ENCODE measurements at regions not wholly inside any gene's neighbourhood (a gene's known extent, or its start where the extent isn't known, plus 50 kb on each side); places are given as distances from the start of the nearest gene placed in this dataset.
"Not testable (repeated sequence)": the region's sequence is repeated elsewhere in the genome, so short reads cannot be mapped to it uniquely, and the experiment has no call there.

DNA sequence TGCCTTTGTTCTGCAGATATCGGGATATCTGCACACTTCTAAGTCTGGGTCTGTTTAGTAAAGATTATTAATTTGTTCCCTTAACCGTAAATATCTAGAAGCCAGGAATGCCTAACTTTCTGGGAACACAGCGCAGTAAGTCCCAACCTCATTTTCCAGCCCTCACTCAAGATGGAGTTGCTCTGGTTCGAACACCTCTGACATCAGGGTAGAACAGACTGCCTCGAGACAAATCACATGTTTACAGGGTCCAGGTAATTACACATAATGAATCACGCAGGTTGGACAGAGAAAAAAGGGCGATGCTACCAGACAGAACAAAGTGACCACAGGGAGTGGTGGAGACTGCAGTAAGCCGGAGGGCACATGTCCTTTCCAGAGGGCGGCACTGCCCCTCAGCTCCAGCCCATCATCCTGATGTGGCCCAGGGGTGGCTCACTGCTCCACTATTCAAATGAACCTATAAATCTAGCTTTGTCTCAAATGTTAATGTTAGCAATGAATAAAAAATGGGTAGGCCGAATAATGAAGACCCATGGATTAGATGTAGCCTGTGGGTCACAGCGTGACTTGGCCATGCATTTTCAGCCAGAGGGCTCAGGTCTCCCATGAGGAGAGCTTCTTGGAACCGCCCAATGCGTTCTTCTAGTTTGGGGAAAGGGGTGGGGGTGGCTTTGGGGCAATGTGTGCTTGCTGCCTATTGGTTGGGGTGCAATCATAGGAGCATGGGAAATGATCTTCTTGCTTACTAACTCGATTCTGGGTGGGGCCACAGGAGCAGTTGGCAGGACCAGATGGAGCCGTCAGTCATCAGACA is 159.0 kb upstream of the SFSWAP start:
- no peak for DNase-seq (ENCODE audit: low read depth)

DNA sequence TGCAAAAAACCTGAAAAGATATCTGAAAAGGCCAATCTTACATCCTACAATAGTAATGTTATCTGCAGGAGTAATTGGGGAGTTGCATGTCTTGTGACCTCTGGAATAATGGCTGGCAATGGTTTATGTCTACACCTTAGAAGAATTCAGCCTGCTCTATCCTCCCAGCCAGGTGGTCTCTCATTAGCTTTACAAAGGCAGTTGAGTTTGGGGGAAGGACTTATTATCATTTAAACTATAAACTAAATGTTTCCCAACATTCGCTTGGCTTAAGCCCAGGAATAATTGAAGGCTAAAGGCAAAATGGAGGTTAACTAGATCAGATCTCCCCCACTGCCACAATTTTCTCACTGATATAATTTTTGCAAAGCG is 158.4 kb upstream of the SFSWAP start:
- no peak for DNase-seq (ENCODE audit: low read depth)

DNA sequence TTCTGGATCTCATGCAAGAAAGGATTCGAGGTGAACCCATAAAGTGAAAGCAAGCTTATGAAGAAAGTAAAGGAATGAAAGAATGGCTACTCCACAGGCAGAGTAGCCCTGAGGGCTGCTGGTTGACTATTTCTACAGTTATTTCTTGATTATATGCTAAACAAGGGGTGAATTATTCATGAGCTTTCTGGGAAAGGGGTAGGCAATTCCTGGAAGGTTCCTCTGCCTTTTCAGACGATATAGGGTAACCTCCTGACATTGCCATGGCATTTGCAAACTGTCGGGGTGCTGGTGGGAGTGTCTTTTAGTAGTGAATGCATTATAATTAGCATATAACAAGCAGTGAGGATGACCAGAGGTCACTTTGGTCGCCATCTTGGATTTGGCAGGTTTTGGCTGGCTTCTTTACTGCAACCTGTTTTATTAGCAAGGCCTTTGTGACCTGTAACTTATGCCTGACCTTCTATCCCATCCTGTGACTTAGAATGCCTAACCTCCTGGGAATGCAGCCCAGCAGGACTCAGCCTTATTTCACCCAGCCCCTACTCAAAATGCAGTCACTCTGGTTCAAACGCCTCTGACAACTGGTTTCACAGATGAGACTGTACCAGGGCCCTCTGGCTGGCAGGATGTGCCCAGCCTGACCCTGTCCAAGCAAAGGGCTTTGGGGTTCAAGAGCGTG is 157.7 kb upstream of the SFSWAP start:
- no peak for DNase-seq (ENCODE audit: low read depth)

DNA sequence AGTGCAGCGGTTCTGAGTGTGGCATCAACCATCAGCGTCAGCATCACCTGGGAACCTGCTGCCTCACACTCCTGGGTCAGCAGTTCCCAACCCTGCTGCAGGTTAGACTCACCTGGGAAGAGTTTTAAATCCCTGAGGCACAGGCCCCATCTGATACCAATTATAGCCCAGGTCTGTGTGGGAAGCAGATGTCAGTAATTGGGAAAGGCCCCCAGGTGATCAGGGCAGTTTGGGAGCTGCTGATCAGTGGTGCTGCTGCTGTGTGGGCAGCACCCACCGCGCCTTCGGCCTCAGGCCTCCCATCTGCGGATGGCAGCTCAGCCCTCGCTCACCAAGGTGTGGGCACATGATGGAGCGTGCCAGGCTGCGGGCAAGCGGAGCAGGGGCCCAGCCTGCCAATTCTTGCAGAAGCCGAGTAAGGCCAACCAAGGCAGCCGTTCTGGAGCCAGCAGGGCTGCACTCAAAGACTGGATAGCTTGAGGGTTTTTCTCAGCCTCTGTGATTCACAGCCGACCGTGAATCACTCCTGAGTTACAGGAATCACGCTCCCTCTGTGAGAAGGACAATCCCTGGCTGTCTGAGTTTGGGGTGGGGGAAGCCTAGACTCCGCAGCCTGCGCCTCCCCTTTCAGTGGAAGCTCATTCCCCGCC is 155.6 kb upstream of the SFSWAP start:
- DNase-seq (ENCODE audit: low read depth) = no peak

DNA sequence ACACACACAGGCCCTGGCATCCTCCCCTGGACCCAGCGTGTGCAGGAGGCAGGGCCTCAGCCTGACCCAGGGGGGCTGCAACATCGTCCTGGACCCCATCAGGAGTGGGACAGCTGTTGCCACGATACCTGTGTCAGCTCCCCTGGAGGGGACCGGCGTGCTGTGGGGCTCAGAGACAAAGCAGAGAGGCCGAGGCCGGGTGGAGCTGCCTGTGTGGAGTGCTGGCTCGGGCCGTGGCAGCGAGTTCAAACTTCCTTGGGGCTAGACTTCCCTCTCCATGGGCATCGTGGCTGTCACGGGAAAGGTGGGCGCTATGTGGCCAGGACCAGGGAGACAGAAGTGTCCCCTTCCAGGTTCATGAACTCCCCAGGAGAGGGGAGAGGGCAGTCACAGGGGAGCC is 155.0 kb upstream of the SFSWAP start:
- DNase-seq (ENCODE audit: low read depth) = no peak

DNA sequence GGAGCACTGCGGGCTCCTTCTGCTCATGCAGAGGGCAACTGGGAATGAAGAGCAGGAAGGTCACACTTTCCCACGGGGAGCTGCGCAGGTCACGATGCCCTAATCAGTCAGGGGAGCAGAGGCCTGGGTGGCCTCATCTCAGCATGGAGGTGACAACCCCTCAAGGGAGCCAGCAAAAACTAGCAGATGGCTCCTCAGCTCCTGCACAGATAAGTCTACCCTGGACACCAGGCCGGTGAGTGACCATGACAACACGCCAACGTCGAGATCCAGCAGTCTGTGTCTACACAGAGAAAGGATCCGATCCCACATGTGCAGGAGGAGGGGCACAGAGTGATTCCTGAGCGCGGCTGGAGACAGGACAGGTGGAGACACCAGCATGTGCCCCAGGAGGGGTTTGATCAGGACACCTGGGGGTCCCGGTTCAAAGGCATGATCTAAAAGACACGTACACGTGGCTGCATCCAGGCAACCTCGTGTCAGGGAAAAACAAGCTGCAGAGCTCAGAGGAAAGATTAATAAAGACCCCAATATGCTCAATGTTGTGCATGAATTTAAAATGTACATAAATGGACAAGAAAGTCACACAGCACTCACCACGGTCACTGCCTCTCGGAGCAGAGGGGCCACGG is 153.7 kb upstream of the SFSWAP start:
- no peak for DNase-seq (ENCODE audit: low read depth)

DNA sequence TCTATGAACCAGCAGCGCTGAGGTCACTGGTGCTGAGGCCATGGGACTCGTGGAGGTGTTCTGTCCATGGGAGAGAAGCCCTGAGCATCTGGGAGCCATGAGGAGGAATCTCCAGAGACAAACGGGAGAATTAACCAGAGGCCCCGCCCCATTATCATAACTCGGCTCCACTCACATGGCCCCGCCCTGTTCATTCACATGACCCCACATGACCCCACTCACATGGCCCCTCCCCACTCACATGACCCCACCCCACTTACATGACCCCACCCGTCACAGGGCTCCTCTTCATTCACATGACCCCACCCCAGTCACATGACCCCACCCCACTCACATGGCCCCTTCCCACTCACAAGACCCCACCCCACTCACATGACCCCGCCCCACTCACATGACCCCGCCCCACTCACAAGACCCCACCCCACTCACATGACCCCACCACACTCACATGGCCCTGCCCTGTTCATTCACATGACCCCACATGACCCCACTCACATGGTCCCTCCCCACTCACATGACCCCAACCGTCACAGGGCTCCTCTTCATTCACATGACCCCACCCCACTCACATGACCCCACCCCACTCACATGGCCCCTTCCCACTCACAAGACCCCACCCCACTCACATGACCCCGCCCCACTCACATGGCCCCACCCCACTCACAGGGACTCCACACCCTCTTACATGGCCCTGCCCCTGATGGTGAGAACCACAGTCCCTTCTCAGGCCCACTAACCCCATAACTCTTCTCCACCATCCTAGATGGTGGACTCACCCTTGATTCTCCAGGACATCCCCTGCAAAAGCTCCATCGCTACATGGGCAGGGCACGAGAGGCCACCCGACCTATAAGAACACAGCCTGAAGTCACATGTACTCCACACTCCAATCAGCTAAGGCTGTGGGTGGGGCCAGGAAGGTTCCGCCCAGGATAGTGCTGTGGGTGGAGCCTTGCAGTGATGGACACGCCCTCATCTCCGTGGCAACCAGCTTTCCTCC is 151.1 kb upstream of the SFSWAP start:
- DNase-seq (ENCODE audit: low read depth) = no peak

- no peak for DNase-seq (ENCODE audit: low read depth)
Observed at GRCh38 chr12:131561051-131561450, 149.8 kb upstream of the SFSWAP start.

DNA sequence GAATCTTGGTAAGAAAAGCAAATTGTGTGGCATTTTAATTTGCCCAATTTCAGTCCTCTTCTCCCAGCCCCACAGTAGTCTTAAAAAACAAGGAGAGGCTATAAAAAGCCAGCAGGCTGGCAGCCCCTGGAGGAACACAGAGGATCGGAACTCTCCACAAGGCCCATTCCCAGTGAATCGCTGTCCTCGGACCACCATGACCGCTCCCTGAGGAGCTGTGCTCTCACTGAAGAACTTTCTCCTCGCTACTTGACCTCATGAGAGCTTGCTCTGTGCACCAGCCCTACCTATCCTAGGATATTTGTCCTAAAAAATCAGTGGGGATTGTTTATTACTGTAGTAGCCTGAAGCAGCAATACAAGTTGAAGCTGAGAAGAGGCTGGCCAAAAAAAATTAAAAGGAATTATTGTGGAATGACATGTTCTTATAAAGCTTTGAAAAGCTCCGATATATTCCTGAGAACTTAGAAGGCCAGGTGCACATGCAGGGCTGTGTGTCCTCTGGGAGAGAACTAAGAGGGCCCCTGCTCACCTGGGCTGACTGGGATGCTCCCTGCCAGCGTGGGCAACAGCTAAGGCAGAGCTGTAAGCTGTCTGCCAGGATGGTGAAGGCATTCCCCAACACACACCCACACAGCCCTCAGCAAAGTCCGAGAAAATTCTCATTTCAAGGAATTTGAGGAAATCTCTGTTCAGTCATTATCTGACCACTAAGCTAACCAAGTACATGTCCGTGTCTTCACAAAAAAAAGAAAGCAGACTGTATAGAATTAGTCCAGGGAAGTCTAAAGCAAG is 148.8 kb upstream of the SFSWAP start:
- no peak for DNase-seq (ENCODE audit: low read depth)

GRCh38 chr12:131564138-131564727 is 146.7 kb upstream of the SFSWAP start:
- not testable (repeated sequence) for DNase-seq (ENCODE audit: low read depth)

GRCh38 chr12:131564845-131565244 is 146.0 kb upstream of the SFSWAP start:
- no peak for DNase-seq (ENCODE audit: low read depth)

DNA sequence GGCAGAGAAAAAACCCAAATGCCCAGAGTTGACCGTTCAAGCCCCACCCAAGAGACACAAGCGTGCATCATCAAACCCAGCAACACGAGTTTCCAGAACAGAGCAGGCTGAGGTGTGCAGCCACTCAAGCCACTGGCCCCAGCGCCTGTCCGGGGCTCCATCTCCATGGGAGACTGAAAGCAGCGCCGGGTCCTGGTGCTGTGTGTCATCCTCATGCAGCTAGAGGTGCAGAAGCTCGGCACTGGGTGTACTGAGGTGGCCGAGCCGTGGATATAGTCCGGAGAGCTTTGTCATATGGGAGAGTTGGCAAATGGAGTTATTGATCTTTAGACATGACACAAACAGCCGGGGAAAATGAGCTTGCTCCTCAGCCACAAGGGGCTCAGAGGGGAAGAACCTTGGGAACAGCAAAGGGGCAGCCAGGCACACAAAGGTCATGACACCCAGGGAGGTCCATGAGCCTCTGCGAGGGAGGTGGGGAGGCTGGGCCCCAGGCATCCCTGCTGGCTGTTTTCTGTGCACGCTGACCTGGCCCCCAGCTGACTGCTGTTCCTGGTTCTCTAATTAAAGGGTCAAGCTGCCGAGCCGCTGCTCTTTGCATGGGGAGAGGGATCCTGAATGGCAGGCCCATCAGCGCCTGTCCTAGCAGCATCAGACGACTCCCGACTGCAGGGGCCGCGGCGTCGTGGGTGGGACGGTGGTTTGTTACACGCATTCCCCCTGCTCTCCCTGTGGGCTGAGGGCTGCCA is 145.4 kb upstream of the SFSWAP start:
- DNase-seq (ENCODE audit: low read depth) = no peak

DNA sequence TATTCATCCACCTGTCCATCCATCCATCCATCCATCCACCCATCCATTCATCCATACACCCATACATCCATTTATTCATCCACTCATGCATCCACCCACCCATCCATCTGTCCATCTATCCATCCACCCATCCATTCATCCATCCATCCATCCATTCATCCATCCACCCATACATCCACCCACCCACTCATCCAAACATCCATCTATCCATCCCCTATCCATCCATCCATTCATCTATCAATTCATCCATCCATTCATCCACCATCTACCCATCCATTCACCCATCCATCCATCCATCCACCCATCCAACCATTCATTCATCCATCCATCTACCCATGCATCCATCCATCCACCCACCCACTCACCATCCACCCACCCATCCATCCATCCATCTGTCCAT is 142.6 kb upstream of the SFSWAP start:
- DNase-seq (ENCODE audit: low read depth) = no peak

- no peak for DNase-seq (ENCODE audit: low read depth)
Observed at GRCh38 chr12:131570596-131570995, 140.3 kb upstream of the SFSWAP start.

GRCh38 chr12:131571827-131572226 is 139.1 kb upstream of the SFSWAP start:
- DNase-seq (ENCODE audit: low read depth) = no peak

DNA sequence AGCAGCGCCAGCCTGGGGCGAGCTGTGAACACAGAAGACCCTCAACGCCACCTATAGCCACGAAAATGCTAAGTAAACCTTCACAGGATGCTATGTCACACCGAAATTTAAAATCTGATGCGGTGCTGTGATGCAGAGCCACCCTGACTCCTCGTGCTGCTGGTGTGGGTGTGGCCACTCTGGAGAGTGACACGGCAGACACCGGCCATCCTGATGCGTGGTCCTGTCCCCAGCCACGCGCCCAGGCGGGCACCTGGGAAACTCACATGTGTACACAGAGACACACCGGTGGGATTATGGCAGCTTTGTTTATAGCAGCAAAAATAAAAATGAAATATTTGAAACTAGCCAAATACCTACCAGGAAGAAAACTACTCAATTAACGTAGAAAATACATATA is 138.3 kb upstream of the SFSWAP start:
- DNase-seq (ENCODE audit: low read depth) = no peak

- no peak for DNase-seq (ENCODE audit: low read depth)
Observed at GRCh38 chr12:131573631-131574394, 137.1 kb upstream of the SFSWAP start.

DNA sequence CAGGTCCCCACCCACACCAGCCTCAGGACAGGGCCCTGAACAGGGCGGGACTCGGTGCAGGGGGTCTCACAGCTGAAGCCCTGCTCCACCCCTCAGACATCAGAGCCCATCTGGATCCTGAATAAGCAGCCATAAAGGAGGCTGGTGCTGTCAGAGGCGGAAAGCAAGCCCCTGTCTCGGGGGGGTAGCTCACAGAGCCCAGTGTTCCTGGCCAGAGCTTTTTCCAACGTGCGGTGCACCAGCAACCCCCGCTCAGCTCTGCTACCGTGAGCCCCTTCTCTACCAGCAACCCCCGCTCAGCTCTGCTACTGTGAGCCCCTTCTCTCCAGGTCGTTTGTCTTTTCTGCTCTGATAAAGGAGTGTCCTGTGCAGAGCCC is 136.5 kb upstream of the SFSWAP start:
- DNase-seq (ENCODE audit: low read depth) = no peak

GRCh38 chr12:131575371-131575770 is 135.5 kb upstream of the SFSWAP start:
- DNase-seq (ENCODE audit: low read depth) = no peak
